Thyroid gland (tissue), 4 donors: ENCODE measurements at regions not wholly inside any gene's neighbourhood (a gene's known extent, or its start where the extent isn't known, plus 50 kb on each side); places are given as distances from the start of the nearest gene placed in this dataset.
A peak's percentile ranks its signal among the peaks of the same experiment; 100 is the strongest.

Experiments used
- DNase-seq, 2 donors: peaks; one replicate each; pipeline ENCODE4 v3.0.0-alpha.2; 2019
- H3K27ac ChIP-seq, 3 donors: fragments of 200-600 bp; sonication (generic); 1 replicate in 2 of 3; 2 replicates in 1 of 3; pipeline ENCODE4 v1.5.1; 2016 to 2019; ENCODE audit warnings: mild to moderate bottlenecking in 1 of 3, moderate library complexity in 1 of 3
- H3K27me3 ChIP-seq: fragments of 200-600 bp; sonication (generic); one replicate; pipeline ENCODE4 v1.5.1; 2019
- H3K36me3 ChIP-seq, 2 donors: fragments of 200-600 bp; sonication (generic); one replicate each; pipeline ENCODE4 v1.5.1; 2016 to 2019
- H3K4me1 ChIP-seq, 2 donors: fragments of 200-600 bp; sonication (generic); one replicate each; pipeline ENCODE4 v1.5.1; 2017 to 2019
- H3K4me3 ChIP-seq, 3 donors: fragments of 200-600 bp; sonication (generic); replicated peaks in 1 of 3; 1 replicate in 2 of 3; 2 replicates in 1 of 3; pipeline ENCODE4 v1.5.1; 2016; ENCODE audit warnings: mild to moderate bottlenecking in 1 of 3
- H3K9me3 ChIP-seq: fragments of 200-600 bp; sonication (generic); one replicate; pipeline ENCODE4 v1.5.1; 2017
- CTCF ChIP-seq, 6 experiments: fragments of 200-600 bp in 3 of 6; fragments of 450-650 bp in 3 of 6; sonication (generic) in 3 of 6; IDR thresholded peaks; one replicate each; pipeline ENCODE4 v1.5.1; 2016 to 2019; ENCODE audit warnings: antibody characterized with exemption in 6 of 6, mild to moderate bottlenecking in 2 of 6, inconsistent platforms in 1 of 6, moderate library complexity in 1 of 6
- POLR2A ChIP-seq, 2 donors: fragments of 450-650 bp; IDR thresholded peaks; one replicate each; pipeline ENCODE4 v1.6.1; 2017; ENCODE audit warnings: antibody characterized with exemption in 2 of 2, mild to moderate bottlenecking in 2 of 2, moderate library complexity in 1 of 2
- WGBS, 2 donors: methylation state at CpG; one replicate each; pipeline ENCODE4 v1.1.5; 2017; 5-methylcytosine and 5-hydroxymethylcytosine counted together
- intact Hi-C: fragments of 100-400 bp; cut with DNase I; formaldehyde crosslinking; loops from one replicate; pipeline ENCODE4 v1.15.1; 2023

GRCh38 chr12:68403711-68404110 is 71.5 kb upstream of the MDM1 start:
- no peaks in the 10 kb centered on the region for H3K9me3 ChIP-seq
- no peaks in the 10 kb centered on the region for H3K36me3 ChIP-seq
- no peaks in the 10 kb centered on the region for H3K27me3 ChIP-seq
- peaks cover 19 to 35% of the 10 kb centered on the region in 2 donors for H3K4me1 ChIP-seq
- DNase-seq = no peak
- H3K27ac ChIP-seq = no peak overlapping the region
- no peak overlapping the region for H3K4me3 ChIP-seq
- intact Hi-C loops = no loop called here
- TF ChIP-seq POLR2A (IDR thresholded peaks at IDR 0.05) (no peak), CTCF (IDR thresholded peaks at IDR 0.05) (no peak)

DNA sequence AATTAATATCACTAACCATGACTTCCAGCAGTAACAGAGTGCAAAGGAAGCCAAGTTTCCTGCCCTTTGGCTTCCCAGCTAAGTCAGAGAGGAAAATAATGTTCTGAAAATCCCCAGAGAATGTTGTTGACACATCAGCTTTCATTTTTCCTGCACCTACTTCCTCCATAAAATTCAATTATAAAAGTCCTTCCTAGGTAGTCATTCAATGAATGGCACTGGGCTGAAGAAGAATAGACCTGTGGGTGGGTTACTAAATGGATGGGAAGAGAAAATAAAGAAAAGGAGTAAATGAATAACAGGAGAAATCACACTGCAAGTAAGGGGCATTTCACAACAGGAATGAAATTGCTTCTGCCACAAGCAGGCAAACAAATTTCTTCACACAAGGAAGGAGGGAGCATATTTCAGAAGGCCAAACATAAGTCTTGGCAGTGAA is 73.2 kb upstream of the MDM1 start:
- Histone ChIP-seq H3K27ac (peak overlapping the region in 2 of 3 donors; percentile 18 to 64), H3K27me3 (no peaks in the 10 kb centered on the region), H3K4me3 (no peak overlapping the region), H3K36me3 (no peaks in the 10 kb centered on the region), H3K9me3 (no peaks in the 10 kb centered on the region), H3K4me1 (peaks cover 17 to 28% of the 10 kb centered on the region in 2 donors)
- TF ChIP-seq CTCF (IDR thresholded peaks at IDR 0.05) (no peak), POLR2A (IDR thresholded peaks at IDR 0.05) (no peak)
- no peak for DNase-seq
- intact Hi-C loops = no loop called here

GRCh38 chr12:68406134-68406576 is 74.0 kb upstream of the MDM1 start:
- Histone ChIP-seq H3K27me3 (no peaks in the 10 kb centered on the region), H3K4me3 (no peak overlapping the region), H3K36me3 (no peaks in the 10 kb centered on the region), H3K27ac (peak overlapping the region in 2 of 3 donors; percentile 18 to 64), H3K9me3 (no peaks in the 10 kb centered on the region), H3K4me1 (peaks cover 14 to 22% of the 10 kb centered on the region in 2 donors)
- WGBS, 2 donors = 1 to 8% methylated on average over 5 of the region's 5 CpGs
- no peak for TF ChIP-seq POLR2A (IDR thresholded peaks at IDR 0.05)
- TF ChIP-seq CTCF (IDR thresholded peaks at IDR 0.05) = peak in 4 of 6 experiments; percentile 23 to 36 (median 30)
- peak; percentile 90 to 94 for DNase-seq
- intact Hi-C loops = no loop called here

DNA sequence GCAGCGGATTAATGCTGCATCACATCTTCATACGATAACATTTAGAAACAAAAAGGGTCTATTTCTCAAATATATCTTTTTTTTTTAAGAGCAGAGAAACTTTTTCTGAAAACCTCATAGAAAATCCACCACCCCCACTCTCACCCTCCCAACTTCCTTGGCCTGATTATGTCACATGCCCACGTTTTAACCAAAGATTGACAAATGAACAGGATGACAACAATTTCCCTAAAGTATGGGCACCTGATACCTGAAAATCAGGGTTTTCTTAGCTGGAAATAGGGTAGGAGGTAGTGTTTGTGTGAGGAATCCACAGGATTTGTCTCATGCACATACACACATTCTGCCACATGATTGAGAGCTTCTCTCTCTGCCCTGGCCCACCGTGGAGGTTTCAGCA is 74.7 kb upstream of the MDM1 start:
- 74 to 83% methylated on average over 4 of the region's 4 CpGs for WGBS, 2 donors
- no peak for DNase-seq
- no peaks in the 10 kb centered on the region for H3K27me3 ChIP-seq
- intact Hi-C loops = no loop called here
- peaks cover 14 to 22% of the 10 kb centered on the region in 2 donors for H3K4me1 ChIP-seq
- no peaks in the 10 kb centered on the region for H3K9me3 ChIP-seq
- H3K27ac ChIP-seq = no peak overlapping the region
- TF ChIP-seq CTCF (IDR thresholded peaks at IDR 0.05) = no peak
- TF ChIP-seq POLR2A (IDR thresholded peaks at IDR 0.05) = no peak
- H3K36me3 ChIP-seq = no peaks in the 10 kb centered on the region
- no peak overlapping the region for H3K4me3 ChIP-seq

- no peak for DNase-seq
- Histone ChIP-seq H3K9me3 (no peaks in the 10 kb centered on the region), H3K36me3 (no peaks in the 10 kb centered on the region), H3K4me1 (peaks cover 14 to 17% of the 10 kb centered on the region in 2 donors), H3K27ac (no peak overlapping the region), H3K27me3 (no peaks in the 10 kb centered on the region), H3K4me3 (no peak overlapping the region)
- TF ChIP-seq POLR2A (IDR thresholded peaks at IDR 0.05) (no peak), CTCF (IDR thresholded peaks at IDR 0.05) (no peak)
- 84 to 87% methylated on average over 11 of the region's 11 CpGs for WGBS, 2 donors
- intact Hi-C loops = no loop called here
These were observed 78.0 kb upstream of the MDM1 start for GRCh38 chr12:68410018-68410660.
